ENCODE measurements at regions not wholly inside any gene's neighbourhood (a gene's known extent, or its start where the extent isn't known, plus 50 kb on each side); places are given as distances from the start of the nearest gene placed in this dataset.
"Not testable (repeated sequence)": the region's sequence is repeated elsewhere in the genome, so short reads cannot be mapped to it uniquely, and the experiment has no call there.

DNA sequence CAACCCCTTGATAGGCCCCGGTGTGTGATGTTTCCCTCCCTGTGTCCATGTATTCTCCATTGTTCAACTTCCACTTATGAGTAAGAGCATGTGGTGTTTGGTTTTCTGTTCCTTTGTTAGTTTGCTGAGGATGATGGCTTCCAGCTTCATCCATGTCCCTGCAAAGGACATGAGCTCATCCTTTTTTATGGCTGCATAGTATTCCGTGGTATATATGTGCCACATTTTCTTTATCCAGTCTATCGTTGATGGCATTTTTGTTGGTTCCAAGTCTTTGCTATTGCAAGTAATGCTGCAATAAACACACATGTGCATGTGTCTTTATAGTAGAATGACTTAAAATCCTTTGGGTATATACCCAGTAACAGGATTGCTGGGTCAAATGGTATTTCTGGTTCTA is 132.3 kb downstream of the CXCL12 start:
- not testable (repeated sequence) for TF ChIP-seq POLR2AphosphoS5, POLR2A (IDR thresholded peaks at IDR 0.05; ENCODE audit: low read depth, low read length)

Measured in GM12892 (cell line).